LNCaP clone FGC (cell line): ENCODE measurements at regions not wholly inside any gene's neighbourhood (a gene's known extent, or its start where the extent isn't known, plus 50 kb on each side); places are given as distances from the start of the nearest gene placed in this dataset.
A peak's percentile ranks its signal among the peaks of the same experiment; 100 is the strongest.

Source experiments
- DNase-seq: peaks from one replicate; pipeline ENCODE4 v3.0.0-alpha.2; 2011; ENCODE audit warnings: low read depth
- H3K4me3 ChIP-seq: 2 replicates; pipeline ENCODE4 v1.5.1; 2011; ENCODE audit warnings: mild to moderate bottlenecking, low read depth, low read length, control low read depth
- TF ChIP-seq, protein P1 (sequence below): IDR thresholded peaks from 2 replicates; pipeline ENCODE4 v1.5.1; 2012; ENCODE audit warnings: mild to moderate bottlenecking; ENCODE audit not compliant: control insufficient read depth, insufficient read depth; ENCODE audit errors: extremely low read depth

DNA sequence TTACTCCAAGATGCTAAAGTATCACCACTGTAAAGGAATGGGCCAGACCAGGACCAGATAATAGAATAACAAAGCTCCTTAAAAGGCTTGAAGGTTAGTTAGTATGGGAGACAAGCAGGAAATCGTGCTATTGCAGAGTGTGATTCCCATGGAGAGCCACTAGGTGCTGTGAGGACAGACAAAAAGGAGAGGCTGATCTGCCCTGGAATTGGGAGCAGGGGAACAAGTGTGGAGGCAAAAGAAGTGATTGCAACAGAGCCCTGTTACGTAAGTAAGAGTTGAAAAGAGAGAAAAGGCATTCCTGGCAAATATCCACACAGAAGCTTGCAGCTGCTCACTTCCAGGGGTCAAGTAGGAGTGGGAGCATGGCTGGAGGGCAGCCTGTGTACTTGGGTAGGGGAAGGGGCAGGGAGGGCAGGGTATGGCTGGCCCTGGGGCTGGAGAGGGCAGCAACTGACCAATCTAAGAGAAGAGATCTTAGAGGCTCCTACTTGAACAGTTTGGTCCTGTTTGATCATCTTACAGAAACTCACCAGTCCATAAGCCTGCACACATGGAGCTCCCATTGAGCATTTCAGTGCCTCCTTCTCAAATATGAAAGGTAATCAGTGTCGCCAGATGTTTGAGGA is 207.7 kb upstream of the GJB5 start:
- DNase-seq: no peak
- H3K4me3 ChIP-seq: no peak overlapping the region
- TF ChIP-seq, protein P1, sequence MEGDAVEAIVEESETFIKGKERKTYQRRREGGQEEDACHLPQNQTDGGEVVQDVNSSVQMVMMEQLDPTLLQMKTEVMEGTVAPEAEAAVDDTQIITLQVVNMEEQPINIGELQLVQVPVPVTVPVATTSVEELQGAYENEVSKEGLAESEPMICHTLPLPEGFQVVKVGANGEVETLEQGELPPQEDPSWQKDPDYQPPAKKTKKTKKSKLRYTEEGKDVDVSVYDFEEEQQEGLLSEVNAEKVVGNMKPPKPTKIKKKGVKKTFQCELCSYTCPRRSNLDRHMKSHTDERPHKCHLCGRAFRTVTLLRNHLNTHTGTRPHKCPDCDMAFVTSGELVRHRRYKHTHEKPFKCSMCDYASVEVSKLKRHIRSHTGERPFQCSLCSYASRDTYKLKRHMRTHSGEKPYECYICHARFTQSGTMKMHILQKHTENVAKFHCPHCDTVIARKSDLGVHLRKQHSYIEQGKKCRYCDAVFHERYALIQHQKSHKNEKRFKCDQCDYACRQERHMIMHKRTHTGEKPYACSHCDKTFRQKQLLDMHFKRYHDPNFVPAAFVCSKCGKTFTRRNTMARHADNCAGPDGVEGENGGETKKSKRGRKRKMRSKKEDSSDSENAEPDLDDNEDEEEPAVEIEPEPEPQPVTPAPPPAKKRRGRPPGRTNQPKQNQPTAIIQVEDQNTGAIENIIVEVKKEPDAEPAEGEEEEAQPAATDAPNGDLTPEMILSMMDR: peak; percentile 28; the same call in 1 of the 2 replicates

DNA sequence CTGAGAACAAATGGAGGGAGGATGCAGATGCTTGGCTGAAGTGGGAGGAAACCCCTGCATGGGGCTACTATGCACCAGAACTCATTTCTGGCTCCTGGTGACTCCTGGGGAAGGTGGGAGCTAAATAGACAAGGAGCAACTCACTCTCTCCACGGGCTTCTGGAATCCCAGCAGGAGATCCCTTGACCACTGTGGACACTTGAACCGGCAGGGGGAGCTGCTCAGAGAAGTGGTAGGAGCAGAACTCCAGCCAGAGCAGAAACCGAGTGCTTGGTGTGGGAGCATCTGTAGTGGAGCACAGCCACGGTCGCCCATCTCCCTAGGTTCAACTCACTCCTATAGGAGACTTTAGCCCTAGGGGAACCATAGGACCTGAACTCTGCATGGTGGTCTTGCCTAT is 205.6 kb upstream of the GJB5 start:
- TF ChIP-seq, protein P1: peak; percentile 60
- peak; percentile 7 for DNase-seq
- no peak overlapping the region for H3K4me3 ChIP-seq

DNA sequence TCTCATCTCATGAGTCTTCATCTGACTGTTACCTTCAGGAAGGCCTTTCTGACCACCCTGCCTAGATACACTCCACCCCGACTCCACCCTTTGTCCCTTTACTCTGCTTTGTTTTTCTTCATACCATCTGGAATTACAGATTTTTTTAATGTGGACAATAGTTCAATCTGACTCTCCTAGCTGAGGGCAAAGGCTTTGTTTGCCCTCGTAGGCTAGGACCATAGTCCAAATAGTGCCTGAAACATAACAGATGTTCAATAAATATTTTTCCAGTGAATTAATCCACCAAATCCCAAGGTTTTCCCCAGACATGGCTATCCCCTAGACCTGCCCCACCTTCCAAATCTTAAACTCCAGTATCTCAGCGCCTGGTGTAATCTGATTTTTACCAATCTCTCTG is 176.5 kb upstream of the GJB5 start:
- no peak for DNase-seq
- no peak overlapping the region for H3K4me3 ChIP-seq
- TF ChIP-seq, protein P1: no peak

DNA sequence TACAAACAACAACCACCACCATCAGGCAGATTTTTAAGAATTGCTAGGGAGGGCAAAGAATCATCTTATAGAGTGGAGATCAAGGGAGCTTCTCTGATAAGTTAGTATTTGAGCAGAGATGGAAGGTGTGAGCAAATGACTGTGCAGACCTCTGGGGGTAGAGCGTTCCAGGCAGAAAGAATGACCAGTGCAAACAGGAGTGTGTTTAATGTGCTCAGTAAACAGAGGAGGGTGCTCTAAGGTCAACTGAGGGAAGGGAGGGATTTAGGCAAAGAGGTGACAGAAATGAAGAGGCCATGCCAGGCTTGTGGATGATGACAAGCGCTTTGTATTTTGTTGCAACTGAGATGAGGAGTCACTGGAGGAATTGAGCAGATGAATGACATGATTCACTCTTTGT is 172.5 kb upstream of the GJB5 start:
- no peak overlapping the region for H3K4me3 ChIP-seq
- TF ChIP-seq, protein P1: no peak
- DNase-seq: no peak

DNA sequence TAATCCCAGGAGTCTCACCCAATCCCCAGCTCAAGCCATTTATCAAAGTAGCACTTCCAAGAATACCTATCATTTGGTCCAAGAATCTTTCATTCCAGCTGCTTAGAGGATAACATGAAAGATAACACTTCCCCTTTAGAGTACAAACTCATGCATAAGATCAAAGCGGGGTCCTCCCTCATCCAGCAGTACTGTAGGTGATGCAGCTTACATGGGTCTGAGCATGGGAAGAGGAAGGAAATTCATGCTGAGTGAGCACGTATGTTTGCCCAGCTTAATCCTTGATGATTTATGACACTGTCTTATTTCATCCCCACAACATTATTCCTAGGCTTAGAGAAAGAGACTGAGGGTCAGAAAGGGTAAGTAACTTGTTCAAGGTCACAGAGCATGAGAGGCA is 167.1 kb upstream of the GJB5 start:
- TF ChIP-seq, protein P1: no peak
- no peak for DNase-seq

DNA sequence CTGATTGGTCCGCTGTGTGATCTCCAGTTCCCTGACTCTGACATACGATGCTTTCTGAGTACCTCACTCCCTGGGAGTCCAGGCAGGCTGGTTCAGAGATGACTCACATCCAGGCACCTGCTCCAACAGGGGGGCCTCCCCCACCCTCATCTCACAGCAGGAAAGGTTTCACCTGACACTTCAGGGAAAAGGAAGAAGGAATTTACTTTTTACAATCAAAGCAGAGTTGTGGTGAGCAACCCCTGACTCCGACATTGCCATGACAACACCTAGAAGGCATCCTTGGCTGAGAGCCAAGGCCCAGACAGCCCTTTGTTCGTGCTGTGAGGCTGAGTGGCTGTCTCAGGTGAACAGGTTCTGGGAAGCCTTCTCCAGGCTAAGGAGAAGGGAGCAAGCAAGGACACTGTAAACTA is 164.6 kb upstream of the GJB5 start:
- H3K4me3 ChIP-seq: no peak overlapping the region
- TF ChIP-seq, protein P1: no peak
- DNase-seq: no peak

More for the DNA sequence above, 167.1 kb upstream of the GJB5 start:
- H3K4me3 ChIP-seq: no peak overlapping the region
